ENCODE measurements at regions not wholly inside any gene's neighbourhood (a gene's known extent, or its start where the extent isn't known, plus 50 kb on each side); places are given as distances from the start of the nearest gene placed in this dataset.

- TF ChIP-seq POLR2A (IDR thresholded peaks at IDR 0.05): no peak
- TF ChIP-seq CTCF (IDR thresholded peaks at IDR 0.05): no peak
- no peak for TF ChIP-seq POLR2AphosphoS5 (IDR thresholded peaks at IDR 0.05)
- no peaks in the 10 kb centered on the region for H3K36me3 ChIP-seq
- H3K4me3 ChIP-seq: no peak overlapping the region
- 85% methylated on average over 1 of the region's 1 CpG for WGBS
- H3K9me3 ChIP-seq: no peaks in the 10 kb centered on the region
- no peak overlapping the region for H3K27ac ChIP-seq
- intact Hi-C loops (cut with DNase I): no loop called here
- H3K4me1 ChIP-seq (replicated peaks): no peaks in the 10 kb centered on the region
- no peak for DNase-seq (ENCODE audit: low spot score)
- no peaks in the 10 kb centered on the region for H3K27me3 ChIP-seq (replicated peaks; ENCODE audit: insufficient read depth)
Observed at GRCh38 chr3:110077093-110077492, 739.7 kb upstream of the DPPA4 start.

- Histone ChIP-seq H3K4me3 (no peak overlapping the region), H3K9me3 (no peaks in the 10 kb centered on the region), H3K27ac (no peak overlapping the region), H3K4me1 (replicated peaks) (no peaks in the 10 kb centered on the region), H3K27me3 (replicated peaks; ENCODE audit: insufficient read depth) (no peaks in the 10 kb centered on the region), H3K36me3 (no peaks in the 10 kb centered on the region)
- no peak for DNase-seq (ENCODE audit: low spot score)
- intact Hi-C loops (cut with DNase I): no loop called here
- TF ChIP-seq POLR2AphosphoS5 (IDR thresholded peaks at IDR 0.05) (no peak), CTCF (IDR thresholded peaks at IDR 0.05) (no peak), POLR2A (IDR thresholded peaks at IDR 0.05) (no peak)
Observed at GRCh38 chr3:110093411-110093810, 756.1 kb upstream of the DPPA4 start.

GRCh38 chr3:110093812-110094401, 756.6 kb upstream of the DPPA4 start:
- H3K27ac ChIP-seq: no peak overlapping the region
- intact Hi-C loops (cut with DNase I): no loop called here
- H3K27me3 ChIP-seq (replicated peaks; ENCODE audit: insufficient read depth): no peaks in the 10 kb centered on the region
- TF ChIP-seq POLR2A (IDR thresholded peaks at IDR 0.05): no peak
- TF ChIP-seq CTCF (IDR thresholded peaks at IDR 0.05): no peak
- no peak for TF ChIP-seq POLR2AphosphoS5 (IDR thresholded peaks at IDR 0.05)
- H3K9me3 ChIP-seq: no peaks in the 10 kb centered on the region
- no peak overlapping the region for H3K4me3 ChIP-seq
- no peaks in the 10 kb centered on the region for H3K4me1 ChIP-seq (replicated peaks)
- DNase-seq (ENCODE audit: low spot score): no peak
- no peaks in the 10 kb centered on the region for H3K36me3 ChIP-seq

GRCh38 chr3:110099711-110100110, 762.4 kb upstream of the DPPA4 start:
- no peak for DNase-seq (ENCODE audit: low spot score)
- Histone ChIP-seq H3K4me3 (no peak overlapping the region), H3K9me3 (no peaks in the 10 kb centered on the region), H3K27me3 (replicated peaks; ENCODE audit: insufficient read depth) (no peaks in the 10 kb centered on the region), H3K27ac (no peak overlapping the region), H3K36me3 (no peaks in the 10 kb centered on the region), H3K4me1 (replicated peaks) (no peaks in the 10 kb centered on the region)
- intact Hi-C loops (cut with DNase I): no loop called here
- 81% methylated on average over 5 of the region's 5 CpGs for WGBS
- TF ChIP-seq POLR2A (IDR thresholded peaks at IDR 0.05) (no peak), CTCF (IDR thresholded peaks at IDR 0.05) (no peak), POLR2AphosphoS5 (IDR thresholded peaks at IDR 0.05) (no peak)

GRCh38 chr3:110101361-110101760, 764.0 kb upstream of the DPPA4 start:
- no peaks in the 10 kb centered on the region for H3K9me3 ChIP-seq
- H3K36me3 ChIP-seq: no peaks in the 10 kb centered on the region
- H3K27ac ChIP-seq: no peak overlapping the region
- intact Hi-C loops (cut with DNase I): no loop called here
- no peak for DNase-seq (ENCODE audit: low spot score)
- H3K4me3 ChIP-seq: no peak overlapping the region
- H3K4me1 ChIP-seq (replicated peaks): no peaks in the 10 kb centered on the region
- H3K27me3 ChIP-seq (replicated peaks; ENCODE audit: insufficient read depth): no peaks in the 10 kb centered on the region
- TF ChIP-seq POLR2A (IDR thresholded peaks at IDR 0.05) (no peak), POLR2AphosphoS5 (IDR thresholded peaks at IDR 0.05) (no peak), CTCF (IDR thresholded peaks at IDR 0.05) (no peak)

All from prostate gland (tissue), 2 donors.